Posterior cingulate gyrus (tissue), 11 donors: ENCODE measurements at regions not wholly inside any gene's neighbourhood (a gene's known extent, or its start where the extent isn't known, plus 50 kb on each side); places are given as distances from the start of the nearest gene placed in this dataset.
A peak's percentile ranks its signal among the peaks of the same experiment; 100 is the strongest.
"Not testable (repeated sequence)": the region's sequence is repeated elsewhere in the genome, so short reads cannot be mapped to it uniquely, and the experiment has no call there.

Source experiments
- DNase-seq, 10 donors: peaks; one replicate each; pipeline versions ENCODE4 v3.0.0 to v3.0.0-alpha.2; 2020 to 2021; ENCODE audit warnings: mixed read lengths in 3 of 10
- intact Hi-C: fragments of 100-400 bp; cut with DNase I; formaldehyde crosslinking; loops from one replicate; pipeline ENCODE4 v1.15.1; 2023

- intact Hi-C loops: not testable (repeated sequence)
- peak in 1 of 10 donors; percentile 57 for DNase-seq
Observed at GRCh38 chr7:1620176-1620575, 49.9 kb upstream of the ELFN1 start.

GRCh38 chr7:1619152-1620079 lies 49.6 kb upstream of the PSMG3 start:
- intact Hi-C loops: no loop called here
- DNase-seq: peak in 3 of 10 donors; percentile 42 to 81 (median 55)
